ENCODE measurements at regions not wholly inside any gene's neighbourhood (a gene's known extent, or its start where the extent isn't known, plus 50 kb on each side); places are given as distances from the start of the nearest gene placed in this dataset.
"Not testable (repeated sequence)": the region's sequence is repeated elsewhere in the genome, so short reads cannot be mapped to it uniquely, and the experiment has no call there.

DNA sequence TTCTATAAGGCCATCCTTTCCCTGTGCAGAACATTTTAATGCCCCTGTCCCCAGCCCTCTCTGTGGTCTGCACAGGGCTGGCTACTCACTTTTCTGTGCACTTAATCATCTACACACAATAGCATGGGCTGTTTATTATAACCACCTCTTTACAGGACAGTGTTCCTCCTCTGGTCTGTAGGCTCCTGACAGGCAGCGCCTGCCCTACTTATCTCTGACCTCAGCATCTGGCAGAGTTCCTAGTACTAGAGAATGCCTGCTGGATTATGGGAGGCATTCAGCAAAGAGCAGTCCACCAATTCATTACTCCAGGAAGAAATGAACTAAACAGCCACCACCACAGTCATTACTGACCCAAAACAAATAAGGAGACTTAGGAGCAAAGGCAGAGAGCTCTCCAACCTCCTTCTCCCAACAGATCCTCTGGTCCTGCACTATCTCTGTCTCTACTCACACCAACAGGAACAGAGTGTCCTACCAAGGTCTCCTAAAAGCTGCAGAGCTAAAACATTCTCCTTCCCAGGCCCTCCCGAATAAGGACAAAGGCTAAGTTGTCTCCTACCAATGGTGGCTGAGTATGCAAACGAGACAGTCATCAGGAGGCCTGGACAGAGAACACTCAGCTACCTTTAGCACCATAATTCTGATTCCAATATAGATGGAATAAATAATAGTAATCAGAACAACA lies 279.2 kb downstream of the QDPR start:
- WGBS, 2 donors, result 55 to 87% methylated on average over 3 of the region's 3 CpGs
- H3K27ac ChIP-seq (ENCODE audit: low read depth in 1 of 2, low read length in 1 of 2), result peak overlapping the region in 1 of 2 donors; percentile 89
- H3K4me3 ChIP-seq, result no peak overlapping the region
- TF ChIP-seq, protein P1, sequence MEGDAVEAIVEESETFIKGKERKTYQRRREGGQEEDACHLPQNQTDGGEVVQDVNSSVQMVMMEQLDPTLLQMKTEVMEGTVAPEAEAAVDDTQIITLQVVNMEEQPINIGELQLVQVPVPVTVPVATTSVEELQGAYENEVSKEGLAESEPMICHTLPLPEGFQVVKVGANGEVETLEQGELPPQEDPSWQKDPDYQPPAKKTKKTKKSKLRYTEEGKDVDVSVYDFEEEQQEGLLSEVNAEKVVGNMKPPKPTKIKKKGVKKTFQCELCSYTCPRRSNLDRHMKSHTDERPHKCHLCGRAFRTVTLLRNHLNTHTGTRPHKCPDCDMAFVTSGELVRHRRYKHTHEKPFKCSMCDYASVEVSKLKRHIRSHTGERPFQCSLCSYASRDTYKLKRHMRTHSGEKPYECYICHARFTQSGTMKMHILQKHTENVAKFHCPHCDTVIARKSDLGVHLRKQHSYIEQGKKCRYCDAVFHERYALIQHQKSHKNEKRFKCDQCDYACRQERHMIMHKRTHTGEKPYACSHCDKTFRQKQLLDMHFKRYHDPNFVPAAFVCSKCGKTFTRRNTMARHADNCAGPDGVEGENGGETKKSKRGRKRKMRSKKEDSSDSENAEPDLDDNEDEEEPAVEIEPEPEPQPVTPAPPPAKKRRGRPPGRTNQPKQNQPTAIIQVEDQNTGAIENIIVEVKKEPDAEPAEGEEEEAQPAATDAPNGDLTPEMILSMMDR (IDR thresholded peaks at IDR 0.05; ENCODE audit: control extremely low read depth, extremely low read depth), result no peak
- peaks cover 0 to 6% (median 2%) of the 10 kb centered on the region in 5 donors for H3K4me1 ChIP-seq (ENCODE audit: control insufficient read depth in 5 of 5, insufficient read depth in 5 of 5, low read length in 5 of 5)
- H3K27me3 ChIP-seq (ENCODE audit: control insufficient read depth in 3 of 3, insufficient read depth in 3 of 3, low read length in 2 of 3), result no peaks in the 10 kb centered on the region
- H3K9ac ChIP-seq (ENCODE audit: insufficient read depth in 1 of 2, low read length in 2 of 2), result no peak overlapping the region
- no peaks in the 10 kb centered on the region for H3K9me3 ChIP-seq (ENCODE audit: control insufficient read depth in 4 of 4, insufficient read depth in 3 of 4, low read length in 3 of 4)
- no peaks in the 10 kb centered on the region for H3K36me3 ChIP-seq (ENCODE audit: control insufficient read depth in 4 of 4, insufficient read depth in 4 of 4, low read length in 4 of 4)
- no peak for ATAC-seq (ENCODE audit: insufficient read depth, low FRiP score)
- DNase-seq, result peak; percentile 57 to 81 (median 70)

DNA sequence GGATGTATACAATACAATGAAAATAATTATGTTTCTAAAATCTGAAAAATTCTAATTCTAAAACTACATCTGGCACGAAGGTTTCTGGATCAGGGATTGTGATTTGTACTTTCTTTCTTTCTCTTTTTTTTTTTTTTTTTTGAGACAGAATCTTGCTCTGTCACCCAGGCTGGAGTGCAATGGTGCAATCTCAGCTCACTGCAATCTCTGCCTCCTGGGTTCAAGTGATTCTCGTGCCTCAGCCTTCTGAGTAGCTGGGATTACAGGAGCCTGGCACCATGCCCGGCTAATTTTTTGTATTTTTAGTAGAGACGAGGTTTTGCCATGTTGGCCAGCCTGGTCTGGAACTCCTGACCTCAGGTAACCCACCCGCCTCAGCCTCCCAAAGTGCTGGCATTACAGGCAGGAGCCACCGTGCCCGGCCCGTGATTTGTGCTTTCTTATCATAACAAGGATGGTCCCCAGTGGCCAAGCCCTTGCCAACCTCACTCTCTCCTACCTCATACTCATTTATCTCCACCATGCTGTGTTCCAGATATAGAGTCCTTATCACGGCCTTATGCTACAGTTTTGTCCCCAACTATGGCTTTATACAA lies 279.9 kb downstream of the QDPR start:
- not testable (repeated sequence) for ATAC-seq (ENCODE audit: insufficient read depth, low FRiP score); H3K4me1 ChIP-seq (ENCODE audit: control insufficient read depth in 5 of 5, insufficient read depth in 5 of 5, low read length in 5 of 5); DNase-seq; H3K36me3 ChIP-seq (ENCODE audit: control insufficient read depth in 4 of 4, insufficient read depth in 4 of 4, low read length in 4 of 4); H3K27me3 ChIP-seq (ENCODE audit: control insufficient read depth in 3 of 3, insufficient read depth in 3 of 3, low read length in 2 of 3); H3K4me3 ChIP-seq; H3K9ac ChIP-seq (ENCODE audit: insufficient read depth in 1 of 2, low read length in 2 of 2); H3K9me3 ChIP-seq (ENCODE audit: control insufficient read depth in 4 of 4, insufficient read depth in 3 of 4, low read length in 3 of 4)
- WGBS, 2 donors, result 62 to 81% methylated on average over 9 of the region's 9 CpGs
- H3K27ac ChIP-seq (ENCODE audit: low read depth in 1 of 2, low read length in 1 of 2), result peak overlapping the region in 1 of 2 donors; percentile 89

DNA sequence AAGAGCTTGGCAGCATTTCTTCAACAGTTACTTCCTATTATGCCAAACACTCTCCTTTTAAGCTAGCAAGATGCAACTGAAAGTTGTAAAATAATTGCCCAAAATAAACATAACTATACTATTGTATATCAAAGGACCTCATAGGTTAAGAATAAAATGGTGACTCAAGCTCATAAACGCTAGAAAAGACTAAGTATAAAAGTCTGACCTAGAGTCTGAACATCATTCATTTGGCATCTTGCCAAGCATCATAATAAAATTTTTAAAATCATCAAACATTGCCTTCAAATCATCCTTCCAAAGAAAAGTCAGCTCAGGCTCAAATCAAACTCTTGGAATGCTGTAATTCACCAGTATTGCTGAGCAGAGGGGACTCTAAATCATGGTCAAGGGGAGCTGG lies 281.2 kb downstream of the QDPR start:
- DNase-seq (no peak), ATAC-seq (ENCODE audit: insufficient read depth, low FRiP score) (no peak)
- H3K9me3 ChIP-seq (ENCODE audit: control insufficient read depth in 4 of 4, insufficient read depth in 3 of 4, low read length in 3 of 4), result peaks cover 0 to under 1% (median 0%) of the 10 kb centered on the region in 4 donors
- H3K4me1 ChIP-seq (ENCODE audit: control insufficient read depth in 5 of 5, insufficient read depth in 5 of 5, low read length in 5 of 5), result peaks cover 0 to 6% (median 2%) of the 10 kb centered on the region in 5 donors
- no peak overlapping the region for H3K4me3 ChIP-seq
- 52 to 66% methylated on average over 1 of the region's 1 CpG for WGBS, 2 donors
- H3K27ac ChIP-seq (ENCODE audit: low read depth in 1 of 2, low read length in 1 of 2), result no peak overlapping the region
- TF ChIP-seq, protein P1 (IDR thresholded peaks at IDR 0.05; ENCODE audit: control extremely low read depth, extremely low read depth), result no peak
- no peaks in the 10 kb centered on the region for H3K36me3 ChIP-seq (ENCODE audit: control insufficient read depth in 4 of 4, insufficient read depth in 4 of 4, low read length in 4 of 4)
- H3K27me3 ChIP-seq (ENCODE audit: control insufficient read depth in 3 of 3, insufficient read depth in 3 of 3, low read length in 2 of 3), result no peaks in the 10 kb centered on the region
- H3K9ac ChIP-seq (ENCODE audit: insufficient read depth in 1 of 2, low read length in 2 of 2), result no peak overlapping the region

DNA sequence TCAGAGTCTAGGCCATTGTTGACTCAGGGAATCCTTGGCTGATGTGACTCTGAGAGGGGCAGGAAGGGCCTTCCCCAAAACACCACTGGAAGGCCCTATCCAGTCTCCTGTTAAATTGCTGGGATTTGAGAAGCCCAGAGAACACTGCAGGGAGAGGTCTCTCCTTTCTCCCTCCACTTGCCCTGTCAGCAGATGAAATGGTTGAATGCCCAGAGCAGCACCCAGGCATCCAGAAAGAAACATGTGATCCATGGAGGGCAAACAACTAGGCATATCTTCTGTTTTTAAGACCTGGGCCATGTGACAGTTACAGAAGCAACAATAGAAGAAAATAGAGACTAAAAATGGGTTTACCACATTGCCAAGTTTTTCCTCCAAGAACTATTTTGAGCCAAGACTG lies 291.1 kb downstream of the QDPR start:
- DNase-seq (no peak), ATAC-seq (ENCODE audit: insufficient read depth, low FRiP score) (no peak)
- Histone ChIP-seq H3K9ac (ENCODE audit: insufficient read depth in 1 of 2, low read length in 2 of 2) (no peak overlapping the region), H3K27me3 (ENCODE audit: control insufficient read depth in 3 of 3, insufficient read depth in 3 of 3, low read length in 2 of 3) (no peaks in the 10 kb centered on the region), H3K4me1 (ENCODE audit: control insufficient read depth in 5 of 5, insufficient read depth in 5 of 5, low read length in 5 of 5) (peaks cover 0 to 7% (median 2%) of the 10 kb centered on the region in 5 donors), H3K4me3 (no peak overlapping the region), H3K36me3 (ENCODE audit: control insufficient read depth in 4 of 4, insufficient read depth in 4 of 4, low read length in 4 of 4) (no peaks in the 10 kb centered on the region), H3K9me3 (ENCODE audit: control insufficient read depth in 4 of 4, insufficient read depth in 3 of 4, low read length in 3 of 4) (peaks cover 0 to 4% (median 0%) of the 10 kb centered on the region in 4 donors), H3K27ac (ENCODE audit: low read depth in 1 of 2, low read length in 1 of 2) (no peak overlapping the region)
- TF ChIP-seq, protein P1 (IDR thresholded peaks at IDR 0.05; ENCODE audit: control extremely low read depth, extremely low read depth), result no peak
